Ovary (tissue), 3 donors: ENCODE measurements at regions not wholly inside any gene's neighbourhood (a gene's known extent, or its start where the extent isn't known, plus 50 kb on each side); places are given as distances from the start of the nearest gene placed in this dataset.

Source experiments
- POLR2A ChIP-seq: fragments of 450-650 bp; IDR thresholded peaks from one replicate; pipeline ENCODE4 v1.6.1; 2017; ENCODE audit warnings: antibody characterized with exemption, mild to moderate bottlenecking, moderate library complexity
- TF ChIP-seq, protein P1 (sequence below), 3 donors: fragments of 450-650 bp in 2 of 3; fragments of 200-600 bp in 1 of 3; IDR thresholded peaks; one replicate each; pipeline versions ENCODE4 v1.5.1 to v1.8.0; 2016 to 2022; ENCODE audit warnings: antibody characterized with exemption in 3 of 3, mild to moderate bottlenecking in 1 of 3
- donor health status: DM: no; HTN: no; CAD: no.

DNA sequence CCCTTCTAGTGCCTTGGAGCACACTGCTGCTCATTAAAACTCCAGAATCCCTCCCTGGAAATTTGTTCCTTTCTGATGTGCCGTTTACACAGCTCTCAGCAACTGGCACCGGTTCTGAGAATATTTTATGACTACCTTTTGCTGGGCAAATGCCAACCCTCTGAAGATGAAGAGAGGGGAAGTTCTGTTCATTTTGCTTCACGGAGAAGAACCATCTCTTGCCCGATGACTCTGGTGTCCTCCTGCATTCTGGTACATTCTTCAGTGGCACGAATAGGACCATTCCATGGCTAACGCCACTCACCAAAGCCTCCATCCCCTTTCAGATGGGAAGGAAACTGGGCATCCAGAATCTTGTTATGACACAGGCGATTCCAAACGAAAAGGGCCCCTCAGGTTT is 96.2 kb upstream of the SIM2 start:
- TF ChIP-seq, protein P1, sequence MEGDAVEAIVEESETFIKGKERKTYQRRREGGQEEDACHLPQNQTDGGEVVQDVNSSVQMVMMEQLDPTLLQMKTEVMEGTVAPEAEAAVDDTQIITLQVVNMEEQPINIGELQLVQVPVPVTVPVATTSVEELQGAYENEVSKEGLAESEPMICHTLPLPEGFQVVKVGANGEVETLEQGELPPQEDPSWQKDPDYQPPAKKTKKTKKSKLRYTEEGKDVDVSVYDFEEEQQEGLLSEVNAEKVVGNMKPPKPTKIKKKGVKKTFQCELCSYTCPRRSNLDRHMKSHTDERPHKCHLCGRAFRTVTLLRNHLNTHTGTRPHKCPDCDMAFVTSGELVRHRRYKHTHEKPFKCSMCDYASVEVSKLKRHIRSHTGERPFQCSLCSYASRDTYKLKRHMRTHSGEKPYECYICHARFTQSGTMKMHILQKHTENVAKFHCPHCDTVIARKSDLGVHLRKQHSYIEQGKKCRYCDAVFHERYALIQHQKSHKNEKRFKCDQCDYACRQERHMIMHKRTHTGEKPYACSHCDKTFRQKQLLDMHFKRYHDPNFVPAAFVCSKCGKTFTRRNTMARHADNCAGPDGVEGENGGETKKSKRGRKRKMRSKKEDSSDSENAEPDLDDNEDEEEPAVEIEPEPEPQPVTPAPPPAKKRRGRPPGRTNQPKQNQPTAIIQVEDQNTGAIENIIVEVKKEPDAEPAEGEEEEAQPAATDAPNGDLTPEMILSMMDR (IDR thresholded peaks at IDR 0.05), result no peak
- TF ChIP-seq POLR2A, result no peak
